H1 (cell line): ENCODE measurements at regions not wholly inside any gene's neighbourhood (a gene's known extent, or its start where the extent isn't known, plus 50 kb on each side); places are given as distances from the start of the nearest gene placed in this dataset.

Source experiments
- CTBP2 ChIP-seq: IDR thresholded peaks from 2 replicates; pipeline ENCODE4 v1.7.0; 2011; ENCODE audit warnings: borderline replicate concordance, mild to moderate bottlenecking, moderate library complexity, mixed read lengths, low read length; ENCODE audit not compliant: insufficient read depth, insufficient read length
- TF ChIP-seq, protein P1 (sequence below): fragments of 300-600 bp; sonication (generic); IDR thresholded peaks from 2 replicates; pipeline ENCODE4 v1.7.1; 2012; ENCODE audit warnings: low read length, moderate library complexity, mild to moderate bottlenecking, inconsistent platforms; ENCODE audit not compliant: insufficient replicate concordance

DNA sequence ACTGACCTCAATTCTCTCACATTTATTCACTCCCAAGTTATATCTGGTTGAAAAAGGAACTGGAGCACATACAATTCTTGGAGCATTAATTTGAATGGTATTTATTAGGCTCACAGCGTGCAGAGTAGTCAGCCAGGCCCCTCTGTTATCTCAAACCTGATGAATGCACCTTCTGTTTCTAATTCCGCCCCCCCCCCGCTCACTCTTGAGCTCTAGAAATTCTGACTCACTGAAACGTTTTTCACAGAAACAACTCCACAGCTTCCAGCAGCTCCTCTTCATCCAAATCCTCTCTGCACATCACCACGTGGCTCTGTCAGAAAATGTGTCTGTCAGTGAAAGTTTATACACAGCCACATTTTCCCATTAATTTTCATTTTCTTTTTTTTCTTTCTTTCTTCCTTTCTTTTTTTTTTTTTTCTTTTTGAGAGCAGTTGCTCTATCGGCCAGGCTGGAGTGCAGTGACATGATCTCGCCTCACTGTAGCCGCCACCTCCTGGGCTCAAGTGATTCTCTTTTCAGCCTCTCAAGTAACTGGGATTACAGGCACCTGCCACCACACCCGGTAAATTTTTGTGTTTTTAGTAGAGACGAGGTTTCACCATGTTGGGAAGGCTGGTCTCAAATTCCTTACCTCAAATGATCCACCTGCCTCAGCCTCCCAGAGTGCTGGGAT is 109.4 kb downstream of the TBXT start (continued):
- TF ChIP-seq, protein P1, sequence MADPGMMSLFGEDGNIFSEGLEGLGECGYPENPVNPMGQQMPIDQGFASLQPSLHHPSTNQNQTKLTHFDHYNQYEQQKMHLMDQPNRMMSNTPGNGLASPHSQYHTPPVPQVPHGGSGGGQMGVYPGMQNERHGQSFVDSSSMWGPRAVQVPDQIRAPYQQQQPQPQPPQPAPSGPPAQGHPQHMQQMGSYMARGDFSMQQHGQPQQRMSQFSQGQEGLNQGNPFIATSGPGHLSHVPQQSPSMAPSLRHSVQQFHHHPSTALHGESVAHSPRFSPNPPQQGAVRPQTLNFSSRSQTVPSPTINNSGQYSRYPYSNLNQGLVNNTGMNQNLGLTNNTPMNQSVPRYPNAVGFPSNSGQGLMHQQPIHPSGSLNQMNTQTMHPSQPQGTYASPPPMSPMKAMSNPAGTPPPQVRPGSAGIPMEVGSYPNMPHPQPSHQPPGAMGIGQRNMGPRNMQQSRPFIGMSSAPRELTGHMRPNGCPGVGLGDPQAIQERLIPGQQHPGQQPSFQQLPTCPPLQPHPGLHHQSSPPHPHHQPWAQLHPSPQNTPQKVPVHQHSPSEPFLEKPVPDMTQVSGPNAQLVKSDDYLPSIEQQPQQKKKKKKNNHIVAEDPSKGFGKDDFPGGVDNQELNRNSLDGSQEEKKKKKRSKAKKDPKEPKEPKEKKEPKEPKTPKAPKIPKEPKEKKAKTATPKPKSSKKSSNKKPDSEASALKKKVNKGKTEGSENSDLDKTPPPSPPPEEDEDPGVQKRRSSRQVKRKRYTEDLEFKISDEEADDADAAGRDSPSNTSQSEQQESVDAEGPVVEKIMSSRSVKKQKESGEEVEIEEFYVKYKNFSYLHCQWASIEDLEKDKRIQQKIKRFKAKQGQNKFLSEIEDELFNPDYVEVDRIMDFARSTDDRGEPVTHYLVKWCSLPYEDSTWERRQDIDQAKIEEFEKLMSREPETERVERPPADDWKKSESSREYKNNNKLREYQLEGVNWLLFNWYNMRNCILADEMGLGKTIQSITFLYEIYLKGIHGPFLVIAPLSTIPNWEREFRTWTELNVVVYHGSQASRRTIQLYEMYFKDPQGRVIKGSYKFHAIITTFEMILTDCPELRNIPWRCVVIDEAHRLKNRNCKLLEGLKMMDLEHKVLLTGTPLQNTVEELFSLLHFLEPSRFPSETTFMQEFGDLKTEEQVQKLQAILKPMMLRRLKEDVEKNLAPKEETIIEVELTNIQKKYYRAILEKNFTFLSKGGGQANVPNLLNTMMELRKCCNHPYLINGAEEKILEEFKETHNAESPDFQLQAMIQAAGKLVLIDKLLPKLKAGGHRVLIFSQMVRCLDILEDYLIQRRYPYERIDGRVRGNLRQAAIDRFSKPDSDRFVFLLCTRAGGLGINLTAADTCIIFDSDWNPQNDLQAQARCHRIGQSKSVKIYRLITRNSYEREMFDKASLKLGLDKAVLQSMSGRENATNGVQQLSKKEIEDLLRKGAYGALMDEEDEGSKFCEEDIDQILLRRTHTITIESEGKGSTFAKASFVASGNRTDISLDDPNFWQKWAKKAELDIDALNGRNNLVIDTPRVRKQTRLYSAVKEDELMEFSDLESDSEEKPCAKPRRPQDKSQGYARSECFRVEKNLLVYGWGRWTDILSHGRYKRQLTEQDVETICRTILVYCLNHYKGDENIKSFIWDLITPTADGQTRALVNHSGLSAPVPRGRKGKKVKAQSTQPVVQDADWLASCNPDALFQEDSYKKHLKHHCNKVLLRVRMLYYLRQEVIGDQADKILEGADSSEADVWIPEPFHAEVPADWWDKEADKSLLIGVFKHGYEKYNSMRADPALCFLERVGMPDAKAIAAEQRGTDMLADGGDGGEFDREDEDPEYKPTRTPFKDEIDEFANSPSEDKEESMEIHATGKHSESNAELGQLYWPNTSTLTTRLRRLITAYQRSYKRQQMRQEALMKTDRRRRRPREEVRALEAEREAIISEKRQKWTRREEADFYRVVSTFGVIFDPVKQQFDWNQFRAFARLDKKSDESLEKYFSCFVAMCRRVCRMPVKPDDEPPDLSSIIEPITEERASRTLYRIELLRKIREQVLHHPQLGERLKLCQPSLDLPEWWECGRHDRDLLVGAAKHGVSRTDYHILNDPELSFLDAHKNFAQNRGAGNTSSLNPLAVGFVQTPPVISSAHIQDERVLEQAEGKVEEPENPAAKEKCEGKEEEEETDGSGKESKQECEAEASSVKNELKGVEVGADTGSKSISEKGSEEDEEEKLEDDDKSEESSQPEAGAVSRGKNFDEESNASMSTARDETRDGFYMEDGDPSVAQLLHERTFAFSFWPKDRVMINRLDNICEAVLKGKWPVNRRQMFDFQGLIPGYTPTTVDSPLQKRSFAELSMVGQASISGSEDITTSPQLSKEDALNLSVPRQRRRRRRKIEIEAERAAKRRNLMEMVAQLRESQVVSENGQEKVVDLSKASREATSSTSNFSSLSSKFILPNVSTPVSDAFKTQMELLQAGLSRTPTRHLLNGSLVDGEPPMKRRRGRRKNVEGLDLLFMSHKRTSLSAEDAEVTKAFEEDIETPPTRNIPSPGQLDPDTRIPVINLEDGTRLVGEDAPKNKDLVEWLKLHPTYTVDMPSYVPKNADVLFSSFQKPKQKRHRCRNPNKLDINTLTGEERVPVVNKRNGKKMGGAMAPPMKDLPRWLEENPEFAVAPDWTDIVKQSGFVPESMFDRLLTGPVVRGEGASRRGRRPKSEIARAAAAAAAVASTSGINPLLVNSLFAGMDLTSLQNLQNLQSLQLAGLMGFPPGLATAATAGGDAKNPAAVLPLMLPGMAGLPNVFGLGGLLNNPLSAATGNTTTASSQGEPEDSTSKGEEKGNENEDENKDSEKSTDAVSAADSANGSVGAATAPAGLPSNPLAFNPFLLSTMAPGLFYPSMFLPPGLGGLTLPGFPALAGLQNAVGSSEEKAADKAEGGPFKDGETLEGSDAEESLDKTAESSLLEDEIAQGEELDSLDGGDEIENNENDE: no peak
- TF ChIP-seq CTBP2: no peak
